Gastrocnemius medialis (tissue), 4 donors: ENCODE measurements at regions not wholly inside any gene's neighbourhood (a gene's known extent, or its start where the extent isn't known, plus 50 kb on each side); places are given as distances from the start of the nearest gene placed in this dataset.
"Not testable (repeated sequence)": the region's sequence is repeated elsewhere in the genome, so short reads cannot be mapped to it uniquely, and the experiment has no call there.

Experiments
- CTCF ChIP-seq, 5 experiments: fragments of 450-650 bp in 3 of 5; fragments of 200-600 bp in 2 of 5; sonication (generic) in 2 of 5; IDR thresholded peaks in 4 of 5; conservative IDR thresholded peaks in 1 of 5; 1 replicate in 4 of 5; 2 replicates in 1 of 5; pipeline ENCODE4 v1.5.1; 2016 to 2019; ENCODE audit warnings: antibody characterized with exemption in 5 of 5, mild to moderate bottlenecking in 3 of 5, moderate library complexity in 3 of 5
- POLR2A ChIP-seq, 2 donors: fragments of 450-650 bp; IDR thresholded peaks; one replicate each; pipeline ENCODE4 v1.6.1; 2017; ENCODE audit warnings: antibody characterized with exemption in 2 of 2, mild to moderate bottlenecking in 2 of 2, moderate library complexity in 2 of 2

GRCh38 chr13:28605147-28605546, 53.8 kb upstream of the POMP start:
- not testable (repeated sequence) for TF ChIP-seq POLR2A (IDR thresholded peaks at IDR 0.05); CTCF (IDR thresholded peaks at IDR 0.05 in 4 of 5, conservative IDR thresholded peaks at IDR 0.05 in 1 of 5)
